GM18502 (cell line): ENCODE measurements at regions not wholly inside any gene's neighbourhood (a gene's known extent, or its start where the extent isn't known, plus 50 kb on each side); places are given as distances from the start of the nearest gene placed in this dataset.
A peak's percentile ranks its signal among the peaks of the same experiment; 100 is the strongest.
"Not testable (repeated sequence)": the region's sequence is repeated elsewhere in the genome, so short reads cannot be mapped to it uniquely, and the experiment has no call there.

Experiments
- ATAC-seq: cut with Tn5 transposase; IDR thresholded peaks from one replicate; pipeline ENCODE4 v1.9.1; 2021; ENCODE audit warnings: mild to moderate bottlenecking; ENCODE audit not compliant: unreplicated experiment, poor library complexity

DNA sequence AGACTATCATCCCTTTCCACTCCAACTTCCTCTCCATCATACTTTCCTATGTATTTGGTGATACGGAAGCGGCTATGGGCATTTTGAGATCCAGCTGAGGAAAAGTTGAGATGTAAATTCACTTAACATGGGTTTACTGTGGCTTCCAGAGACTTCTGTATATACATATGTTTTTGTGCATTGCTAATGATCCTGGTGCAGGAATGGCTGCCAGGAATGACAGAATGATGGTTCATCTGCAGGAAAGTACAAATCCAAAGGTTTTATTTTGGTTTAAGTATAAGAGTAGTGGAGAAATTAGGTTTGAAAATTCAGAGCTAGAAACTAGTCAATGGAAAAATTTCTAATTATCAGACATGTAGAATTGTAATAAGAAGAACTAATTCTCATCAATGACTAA is 95.0 kb upstream of the PAM start:
- no peak for ATAC-seq

DNA sequence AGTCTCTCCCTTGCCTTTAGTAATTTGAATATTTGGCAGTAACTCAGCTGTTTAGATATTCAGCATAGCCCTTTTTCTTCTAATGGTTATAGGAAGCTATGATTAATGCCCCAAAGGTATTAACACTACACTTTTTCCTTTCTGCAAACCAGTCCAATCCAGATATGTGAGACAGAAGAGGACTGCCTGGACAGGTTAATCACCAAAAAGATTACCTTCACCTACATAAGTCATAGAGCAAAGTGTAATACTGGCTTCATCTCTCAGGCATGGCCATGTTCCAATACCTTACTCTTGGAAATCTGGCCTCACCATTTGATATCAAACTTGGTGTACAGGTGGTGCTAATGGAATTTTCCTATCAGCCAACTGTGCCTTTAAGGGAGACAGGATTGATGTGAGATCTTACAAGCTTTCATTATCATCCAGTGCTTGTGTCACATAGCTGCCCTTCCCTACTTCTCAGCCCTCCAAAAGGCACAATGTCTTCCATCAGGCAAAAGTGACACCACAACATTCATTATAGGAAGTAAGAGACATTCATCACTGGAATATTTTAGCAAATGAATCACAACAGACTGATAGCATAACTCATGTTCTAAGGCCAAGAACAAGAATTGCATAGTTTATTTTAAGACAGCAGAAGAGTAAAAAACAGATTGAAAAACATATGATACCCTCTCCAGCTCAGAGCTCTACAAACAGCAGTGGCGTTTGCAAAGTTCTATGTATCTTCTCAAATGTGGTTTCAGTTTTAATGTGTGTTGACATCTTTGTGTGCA is 91.2 kb upstream of the PAM start:
- ATAC-seq: no peak

DNA sequence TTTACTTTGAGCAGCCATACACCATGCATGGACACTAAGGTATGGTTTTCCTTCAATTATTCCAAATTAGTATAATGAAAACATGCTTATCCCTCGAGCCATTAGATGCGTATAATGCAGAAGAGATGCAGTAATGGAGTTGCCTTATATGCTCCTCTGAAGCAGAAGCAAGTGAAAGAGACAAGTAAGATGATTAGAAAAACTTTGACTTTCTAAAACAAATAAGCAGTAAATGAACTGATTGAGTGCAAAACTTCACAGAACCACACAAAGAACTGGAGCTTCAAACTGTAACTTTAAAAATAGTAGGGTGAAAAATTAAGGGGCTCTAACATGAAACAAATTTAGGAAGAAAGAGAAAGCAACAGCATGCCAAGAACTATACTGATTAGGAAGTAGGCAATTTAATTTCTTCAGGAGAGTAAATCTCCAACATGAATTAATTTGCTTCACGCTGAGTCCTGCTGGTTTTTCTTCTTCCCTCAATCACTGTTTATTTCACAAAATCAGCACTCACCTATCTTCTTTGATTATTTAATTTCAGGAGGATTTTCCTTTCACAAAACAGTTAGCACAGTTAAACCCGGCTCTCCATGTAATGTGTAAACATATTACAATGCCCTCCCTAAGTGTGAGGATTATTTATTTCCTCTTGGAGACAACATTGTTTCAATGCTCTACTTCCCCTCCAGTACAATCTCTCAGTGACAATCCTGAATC is 90.3 kb upstream of the PAM start:
- ATAC-seq: no peak

DNA sequence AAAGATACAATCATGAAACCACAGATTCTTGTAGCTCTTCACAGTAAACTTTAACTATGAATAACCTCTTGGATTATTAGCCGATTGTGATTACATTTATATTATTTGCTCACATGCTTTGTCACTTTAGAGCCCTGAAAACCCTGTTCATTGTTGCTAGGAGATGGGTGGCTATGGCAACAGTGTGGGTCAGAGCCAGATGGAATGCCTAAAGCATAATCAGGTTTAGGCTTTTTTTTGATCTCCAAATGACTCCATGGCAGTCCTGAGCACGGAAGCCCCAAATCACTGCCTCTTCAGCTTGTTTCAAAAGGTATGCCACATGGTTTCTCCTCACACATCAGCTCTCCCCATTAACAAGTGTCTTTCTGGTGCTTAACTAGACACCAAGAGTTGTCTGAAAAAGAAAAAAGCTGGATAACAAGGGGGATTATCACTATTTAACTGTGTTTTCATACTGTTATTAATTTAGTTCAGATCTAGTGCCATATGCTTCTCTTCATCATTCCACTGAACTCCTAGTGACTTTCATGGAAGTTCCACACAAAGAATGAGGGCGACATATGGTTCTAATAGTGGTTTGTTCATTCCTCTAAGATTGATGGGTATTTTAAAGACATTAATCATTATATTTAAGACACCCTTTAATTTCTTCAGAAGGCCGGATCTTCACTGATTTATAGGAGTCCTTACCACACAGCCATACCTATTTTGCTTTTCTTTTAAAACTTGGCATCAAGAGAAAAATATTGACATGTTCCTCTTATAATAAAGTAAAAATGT is 88.8 kb upstream of the PAM start:
- ATAC-seq: no peak

DNA sequence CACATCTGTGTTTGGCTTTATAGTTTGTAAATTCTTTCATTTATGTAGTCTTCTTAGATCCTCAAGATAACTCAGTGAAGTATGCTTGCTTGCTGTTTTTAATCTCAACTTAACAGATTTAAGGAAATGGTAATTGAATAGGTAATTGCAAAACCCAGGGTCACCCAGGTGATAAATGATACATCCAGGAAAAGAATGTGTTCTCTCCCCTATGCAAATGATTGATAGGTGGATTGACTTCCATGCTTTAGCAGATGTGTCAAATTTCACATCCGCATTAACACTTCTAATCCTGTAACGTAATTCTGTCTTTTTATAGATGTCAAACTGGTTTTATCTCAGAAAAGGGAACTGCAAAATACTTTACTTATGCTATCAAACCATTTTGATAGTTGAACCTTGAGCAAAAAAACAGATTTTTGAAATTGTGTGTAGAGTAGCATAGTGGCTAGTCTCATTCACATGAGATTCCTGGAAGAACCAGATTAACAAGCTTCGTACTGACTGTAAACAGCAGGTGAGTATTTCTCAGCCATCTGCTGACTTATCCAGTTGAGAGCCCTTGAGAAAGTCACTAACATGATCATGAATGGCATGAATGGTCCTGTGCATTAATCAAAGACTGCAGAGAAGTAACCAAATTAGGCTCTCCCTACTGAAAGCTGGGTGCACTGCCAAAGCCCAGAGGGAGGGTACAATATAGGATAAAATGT is 86.7 kb upstream of the PAM start:
- ATAC-seq: no peak

DNA sequence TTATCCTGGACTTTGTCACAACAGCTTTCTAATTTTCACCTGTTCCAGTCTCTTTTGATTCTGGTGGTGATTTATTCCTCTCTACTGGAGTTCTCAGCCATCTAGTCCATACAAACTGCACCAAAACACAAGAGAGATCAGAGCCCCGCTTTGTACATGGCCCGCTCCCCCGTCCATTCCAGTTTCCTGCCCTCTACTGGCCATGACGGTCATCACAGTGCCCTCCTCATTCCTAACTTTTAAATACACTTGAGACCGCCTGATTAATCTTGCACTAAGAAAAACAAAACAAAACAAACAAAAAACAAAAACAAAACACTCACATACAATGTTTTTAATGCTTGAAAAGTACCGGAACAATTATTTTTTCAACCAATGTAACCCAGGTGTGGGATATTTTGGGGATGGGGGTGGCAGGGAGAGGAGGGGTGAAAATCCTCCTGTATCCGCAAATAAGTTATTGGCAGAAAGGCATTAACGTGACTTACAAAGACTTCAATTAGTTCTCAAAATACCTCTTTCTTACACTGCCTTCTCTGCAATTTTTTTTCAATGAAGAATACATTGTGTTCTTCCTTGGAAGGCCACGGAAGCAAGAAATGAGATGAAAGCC is 84.8 kb upstream of the PAM start:
- no peak for ATAC-seq

DNA sequence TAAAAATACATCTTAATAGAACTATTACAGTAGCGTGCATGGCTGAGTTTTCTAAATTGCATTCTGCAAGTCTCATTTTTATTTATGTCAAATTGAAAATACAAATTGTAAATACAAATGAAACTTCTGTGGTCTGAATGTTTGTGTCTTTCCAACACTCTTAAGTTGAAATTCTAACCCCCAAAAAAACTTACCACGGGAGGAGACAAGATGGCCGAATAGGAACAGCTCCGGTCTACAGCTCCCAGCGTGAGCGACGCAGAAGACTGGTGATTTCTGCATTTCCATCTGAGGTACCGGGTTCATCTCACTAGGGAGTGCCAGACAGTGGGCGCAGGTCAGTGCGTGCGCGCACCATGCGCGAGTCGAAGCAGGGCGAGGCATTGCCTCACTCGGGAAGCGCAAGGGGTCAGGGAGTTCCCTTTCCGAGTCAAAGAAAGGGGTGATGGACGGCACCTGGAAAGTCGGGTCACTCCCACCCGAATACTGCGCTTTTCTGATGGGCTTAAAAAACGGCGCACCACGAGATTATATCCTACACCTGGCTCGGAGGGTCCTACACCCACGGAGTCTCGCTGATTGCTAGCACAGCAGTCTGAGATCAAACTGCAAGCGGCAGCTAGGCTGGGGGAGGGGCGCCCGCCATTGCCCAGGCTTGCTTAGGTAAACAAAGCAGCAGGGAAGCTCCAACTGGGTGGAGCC is 83.9 kb upstream of the PAM start:
- ATAC-seq: not testable (repeated sequence)

DNA sequence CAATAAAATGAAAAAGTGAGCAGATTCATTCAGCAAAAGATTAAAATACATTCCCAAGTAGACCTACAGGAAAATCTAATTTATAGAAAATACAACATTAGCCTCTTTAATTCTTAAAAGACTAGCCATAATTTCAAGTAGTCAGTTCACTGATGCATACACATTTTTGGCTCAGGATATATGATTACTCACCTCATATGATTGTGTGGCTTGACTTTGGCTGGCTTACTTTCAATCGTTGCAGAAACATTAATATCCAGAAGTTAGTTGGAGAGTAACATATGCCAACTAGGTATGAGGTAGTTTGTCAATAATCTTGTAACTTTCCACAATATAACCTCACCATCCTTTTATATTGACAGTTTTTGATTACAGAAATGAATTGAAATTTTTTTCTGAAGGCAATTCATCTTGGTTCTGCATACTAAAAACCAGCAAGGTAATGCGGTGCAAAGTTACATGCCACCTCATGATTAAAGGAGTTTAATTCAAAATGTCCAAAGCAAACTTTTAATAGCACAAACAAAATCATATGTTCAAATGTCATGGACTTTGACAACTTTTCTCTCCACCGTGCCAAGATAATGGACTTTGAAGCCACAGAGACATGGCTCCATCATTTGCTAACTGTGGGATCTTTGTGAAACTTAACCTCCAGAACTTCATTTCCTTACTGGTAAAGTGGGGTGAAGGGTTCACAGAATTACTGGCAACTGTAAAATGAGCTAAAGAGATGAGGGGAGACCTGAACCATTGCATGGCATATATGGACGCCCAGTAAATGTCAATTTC is 76.6 kb upstream of the PAM start:
- no peak for ATAC-seq

DNA sequence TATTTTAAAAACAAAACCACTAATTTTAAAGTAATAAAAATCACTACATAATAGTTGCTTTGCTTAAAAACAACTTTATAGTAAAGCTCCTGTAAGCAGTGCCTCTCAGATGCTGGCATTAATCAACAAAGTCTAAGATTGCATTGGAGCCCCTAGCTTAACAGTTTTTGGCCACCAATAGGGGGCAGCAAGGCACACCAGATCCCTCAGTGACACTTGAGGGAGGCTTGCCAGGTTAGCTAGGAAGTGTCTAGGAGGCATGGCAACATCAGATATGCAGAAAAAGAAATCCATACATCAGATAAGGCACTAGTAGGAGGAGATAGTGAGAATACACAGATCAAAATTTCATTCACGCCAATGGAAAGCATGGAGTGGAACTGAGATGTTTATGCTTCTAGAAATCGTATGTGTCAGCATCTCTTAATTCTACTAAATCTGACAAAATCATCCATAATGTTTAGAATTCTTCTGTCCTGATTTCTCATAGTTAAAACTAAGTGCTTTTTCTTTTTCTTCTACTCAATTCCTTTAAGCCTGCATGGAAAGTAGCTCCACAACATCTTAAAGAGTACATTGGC is 73.6 kb upstream of the PAM start:
- ATAC-seq: peak; percentile 97

DNA sequence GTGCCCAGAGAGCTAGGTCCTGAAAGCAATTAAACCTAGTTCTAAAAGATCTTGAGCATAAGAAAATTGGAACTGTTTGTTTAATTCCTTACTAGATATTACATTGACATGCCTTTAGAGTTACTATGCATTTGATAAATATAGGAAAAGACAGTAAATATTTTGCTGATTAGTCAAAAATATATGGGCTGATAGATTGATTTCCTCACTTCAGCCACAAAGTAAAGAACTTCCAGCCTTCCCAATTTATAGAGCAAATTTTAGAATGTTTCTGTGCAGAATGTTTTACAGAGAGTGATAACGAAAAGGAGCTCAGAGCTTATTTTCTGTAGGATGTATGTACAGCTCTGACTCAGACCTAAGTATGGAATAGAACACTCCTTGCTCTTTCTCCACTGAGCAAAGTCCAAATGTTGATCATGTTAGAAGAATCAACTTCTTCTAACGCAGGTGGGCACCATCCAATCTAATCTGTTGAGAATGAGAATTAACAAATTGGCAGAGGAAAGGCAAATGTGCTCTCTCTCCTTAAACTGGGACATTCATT is 72.9 kb upstream of the PAM start:
- no peak for ATAC-seq

DNA sequence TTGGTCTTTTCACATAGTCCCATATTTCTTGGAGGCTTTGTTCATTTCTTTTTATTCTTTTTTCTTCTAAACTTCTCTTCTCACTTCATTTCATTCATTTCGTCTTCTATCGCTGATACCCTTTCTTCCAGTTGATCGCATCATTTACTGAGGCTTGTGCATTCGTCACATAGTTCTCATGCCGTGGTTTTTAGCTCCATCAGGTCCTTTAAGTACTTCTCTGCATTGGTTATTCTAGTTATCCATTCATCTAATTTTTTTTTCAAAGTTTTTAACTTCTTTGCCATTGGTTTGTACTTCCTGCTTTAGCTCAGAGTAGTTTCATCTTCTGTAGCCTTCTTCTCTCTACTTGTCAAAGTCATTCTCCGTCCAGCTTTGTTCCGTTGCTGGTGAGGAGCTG is 67.0 kb upstream of the PAM start:
- ATAC-seq: not testable (repeated sequence)

DNA sequence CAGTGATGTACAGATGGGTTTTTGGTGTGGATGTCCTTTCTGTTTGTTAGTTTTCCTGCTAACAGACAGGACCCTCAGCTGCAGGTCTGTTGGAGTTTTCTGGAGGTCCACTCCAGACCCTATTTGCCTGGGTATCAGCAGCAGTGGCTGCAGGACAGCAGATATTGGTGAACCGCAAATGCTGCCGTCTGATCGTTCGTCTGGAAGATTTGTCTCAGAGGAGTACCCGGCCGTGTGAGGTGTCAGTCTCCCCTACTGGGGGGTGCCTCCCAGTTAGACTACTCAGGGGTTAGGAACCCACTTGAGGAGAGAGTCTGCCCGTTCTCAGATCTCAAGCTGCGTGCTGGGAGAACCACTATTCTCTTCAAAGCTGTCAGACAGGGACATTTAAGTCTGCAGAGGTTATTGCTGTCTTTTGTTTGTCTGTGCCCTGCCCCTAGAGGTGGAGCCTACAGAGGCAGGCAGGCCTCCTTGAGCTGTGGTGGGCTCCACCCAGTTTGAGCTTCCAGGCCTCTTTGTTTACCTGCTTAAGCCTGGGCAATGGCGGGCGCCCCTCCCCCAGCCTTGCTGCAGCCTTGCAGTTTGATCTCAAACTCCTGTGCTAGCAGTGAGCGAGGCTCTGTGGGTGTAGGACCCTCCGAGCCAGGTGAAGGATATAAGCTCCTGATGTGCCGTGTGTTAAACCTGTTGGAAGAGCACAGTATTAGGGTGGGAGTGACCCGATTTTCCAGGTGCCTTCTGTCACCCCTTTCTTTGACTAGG is 66.3 kb upstream of the PAM start:
- ATAC-seq: not testable (repeated sequence)

DNA sequence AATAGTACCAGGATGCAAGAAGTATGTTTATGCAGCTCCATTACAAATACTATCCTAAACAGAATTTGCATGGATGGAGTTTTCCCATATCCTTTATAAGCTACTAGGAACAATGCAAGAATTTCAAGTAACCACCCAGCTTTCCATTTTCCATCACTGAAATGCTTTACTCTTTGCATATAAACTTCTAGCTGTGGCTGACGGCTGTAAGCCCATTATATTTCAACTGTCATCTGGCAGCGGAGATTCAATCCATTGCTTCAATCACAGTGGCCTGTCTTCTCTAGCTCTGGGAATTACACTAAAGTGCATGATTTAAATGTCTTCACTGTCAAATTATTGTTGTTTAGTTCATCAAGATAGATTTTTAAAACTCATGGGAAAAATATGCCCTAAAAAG is 64.2 kb upstream of the PAM start:
- ATAC-seq: no peak

DNA sequence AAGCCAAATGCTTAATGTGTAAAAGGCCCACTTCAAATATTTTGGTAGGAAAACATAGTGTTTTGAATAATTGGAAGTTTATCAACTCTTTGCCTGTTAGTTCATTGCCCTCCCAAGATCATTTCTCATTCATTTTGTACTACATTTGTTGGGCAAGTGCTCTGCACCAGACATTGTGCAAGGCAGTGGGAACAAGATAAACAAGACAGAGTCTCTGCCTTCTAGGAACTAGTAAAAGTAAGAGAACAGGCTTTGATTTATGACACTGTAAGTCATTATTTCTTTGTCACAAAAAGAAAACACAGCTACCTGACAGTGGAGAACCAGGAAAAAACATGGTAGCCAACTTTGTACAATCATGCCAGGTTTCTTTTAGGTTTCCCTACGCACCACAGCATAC is 63.7 kb upstream of the PAM start:
- no peak for ATAC-seq

DNA sequence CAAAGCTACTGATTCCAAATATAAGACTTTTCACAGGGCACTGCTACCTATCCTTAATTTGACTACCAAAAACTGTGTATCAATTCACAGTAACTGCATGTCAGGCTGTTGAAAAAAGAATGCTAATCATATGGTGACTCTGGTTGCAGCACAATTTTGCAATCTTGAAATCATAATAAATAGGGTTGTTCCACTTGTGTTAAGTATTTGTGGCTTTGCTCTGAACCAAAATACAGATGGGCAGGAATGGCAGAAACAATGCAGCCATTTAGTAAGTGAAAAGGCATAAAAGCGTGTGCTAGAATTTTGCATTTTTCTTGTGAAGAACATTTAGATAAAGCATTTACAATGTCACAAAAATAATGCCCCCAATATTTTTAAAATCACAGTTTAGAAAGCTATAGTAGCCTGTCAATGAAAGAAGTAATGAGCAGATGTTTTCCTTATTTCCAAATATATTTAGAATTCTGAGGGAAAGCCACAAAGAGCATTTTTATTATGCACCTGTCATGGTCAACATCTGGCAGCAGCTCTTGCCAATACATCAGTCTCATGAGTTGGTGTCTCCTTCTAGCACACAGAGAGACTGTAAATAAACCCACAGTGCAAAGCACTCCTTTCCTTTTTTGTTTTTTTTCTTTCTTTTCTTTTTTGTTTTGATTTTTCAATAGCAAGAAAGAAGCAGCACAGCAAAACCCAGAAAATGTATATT is 54.8 kb upstream of the PAM start:
- ATAC-seq: no peak

DNA sequence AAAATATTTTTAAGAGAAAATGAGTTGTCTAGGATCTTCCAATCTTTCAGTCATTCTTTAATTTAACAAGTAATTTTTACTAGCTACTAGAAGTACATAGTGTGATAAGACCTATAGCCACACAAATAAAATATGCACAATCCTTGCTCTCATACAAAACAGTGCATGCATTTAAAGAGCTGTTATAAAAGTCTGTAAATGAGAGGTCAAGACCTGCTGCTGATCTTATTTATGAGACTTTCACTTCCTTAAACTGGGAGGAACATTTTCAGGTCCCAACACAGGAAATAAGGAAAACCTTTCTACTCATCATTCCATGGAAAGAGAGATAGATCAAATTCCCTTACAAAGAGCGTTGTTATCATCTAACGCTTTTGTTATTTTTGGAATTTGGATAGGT is 54.2 kb upstream of the PAM start:
- no peak for ATAC-seq

DNA sequence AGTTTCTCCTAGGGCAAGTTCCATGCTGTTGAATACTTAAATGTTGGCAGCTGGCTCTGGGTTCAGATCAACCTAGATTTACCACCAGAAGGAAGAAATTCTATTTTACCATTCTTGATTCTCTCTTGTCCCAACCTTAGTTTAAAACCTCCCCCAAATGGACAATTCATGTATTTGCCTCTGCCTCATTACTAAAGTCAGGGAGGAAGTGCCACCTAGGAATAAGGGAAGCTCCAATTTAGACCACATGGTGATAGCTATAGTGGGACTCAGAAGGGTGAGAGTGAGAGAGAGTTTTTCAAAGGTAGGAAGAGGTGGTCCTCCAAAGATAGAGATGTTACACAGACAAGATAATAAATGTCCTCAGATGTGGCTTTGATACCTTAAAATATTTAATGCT is 53.4 kb upstream of the PAM start:
- no peak for ATAC-seq
